ENCODE measurements at regions not wholly inside any gene's neighbourhood (a gene's known extent, or its start where the extent isn't known, plus 50 kb on each side); places are given as distances from the start of the nearest gene placed in this dataset.

DNA sequence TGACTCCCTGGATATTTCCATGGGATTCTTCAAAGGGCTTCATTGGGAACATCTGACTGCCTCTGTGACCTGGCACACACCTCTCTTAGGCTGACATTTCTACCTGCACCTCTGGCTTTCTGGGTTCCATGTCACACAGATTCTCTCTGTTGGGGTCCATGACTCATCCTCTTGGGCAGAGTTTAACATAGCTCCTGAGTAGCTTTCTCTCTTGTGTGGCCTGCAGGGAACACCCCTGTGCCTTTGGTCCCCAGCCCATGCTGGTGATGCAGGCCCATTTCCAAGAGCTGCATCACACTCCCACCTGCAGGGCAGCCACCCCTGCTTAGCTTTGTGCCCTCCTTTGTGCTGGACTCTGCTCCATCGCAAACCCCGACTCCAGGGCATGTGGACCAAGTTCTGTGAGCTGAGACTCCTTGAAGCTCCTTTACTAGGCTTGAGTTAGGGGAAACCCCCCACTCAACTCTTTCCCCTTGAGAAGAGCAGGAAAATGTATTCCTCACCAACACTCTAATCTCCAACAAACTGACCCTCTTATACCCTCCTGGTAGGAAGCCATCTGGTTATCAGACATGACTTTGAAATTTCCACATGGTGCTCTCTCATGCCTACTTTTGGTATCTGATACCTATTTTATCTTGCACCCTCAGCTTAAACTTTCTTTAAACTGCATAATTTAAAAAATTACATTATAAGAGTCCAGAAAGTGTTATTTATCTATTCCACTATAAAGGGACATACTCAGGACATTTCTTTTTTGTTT lies 93.3 kb downstream of the ZNF777 start:
- no peak overlapping the region for H3K4me3 ChIP-seq (replicated peaks in 1 of 3; ENCODE audit: insufficient read depth in 1 of 3, low read depth in 2 of 3, low read length in 3 of 3)
- H3K27ac ChIP-seq (ENCODE audit: extremely low read length, insufficient read depth, low read length), result no peak overlapping the region
- H3K36me3 ChIP-seq (replicated peaks in 1 of 2; ENCODE audit: control insufficient read depth in 1 of 2, insufficient read depth in 2 of 2, low read length in 2 of 2), result no peaks in the 10 kb centered on the region
- no peak overlapping the region for H2AFZ ChIP-seq (ENCODE audit: low read length)
- H3K27me3 ChIP-seq (ENCODE audit: control insufficient read depth in 1 of 2, insufficient read depth in 2 of 2, low read length in 2 of 2), result no peaks in the 10 kb centered on the region
- H3K79me2 ChIP-seq (ENCODE audit: insufficient read depth, low read length), result no peaks in the 10 kb centered on the region
- no peak overlapping the region for H3K4me2 ChIP-seq (ENCODE audit: low read depth, low read length)
- CTCF ChIA-PET (ENCODE audit: low intra/inter-chr PET ratio, low total read pairs), result no interaction called here
- WGBS (ENCODE audit: low lambda C conversion rate), result 4% methylated on average over 2 of the region's 2 CpGs
- H3K4me1 ChIP-seq (ENCODE audit: insufficient read depth, low read length), result no peaks in the 10 kb centered on the region
- DNase-seq (ENCODE audit: low spot score) (no peak), ATAC-seq (no peak), FAIRE-seq (no peak)
- H3K9ac ChIP-seq (ENCODE audit: insufficient read depth, low read depth, low read length), result no peak overlapping the region
- POLR2A ChIA-PET, result no interaction called here
- BruUV-seq (replicated peaks), result no TSS peak
- intact Hi-C loops (cut with micrococcal nuclease; ENCODE audit: unreplicated experiment) (no loop called here), in situ Hi-C loops (cut with HindIII; ENCODE audit: extremely low pct_ligation_motif_present, low pct_unique_long_range_greater_than_20kb) (no loop called here)
- TF ChIP-seq, protein P1, sequence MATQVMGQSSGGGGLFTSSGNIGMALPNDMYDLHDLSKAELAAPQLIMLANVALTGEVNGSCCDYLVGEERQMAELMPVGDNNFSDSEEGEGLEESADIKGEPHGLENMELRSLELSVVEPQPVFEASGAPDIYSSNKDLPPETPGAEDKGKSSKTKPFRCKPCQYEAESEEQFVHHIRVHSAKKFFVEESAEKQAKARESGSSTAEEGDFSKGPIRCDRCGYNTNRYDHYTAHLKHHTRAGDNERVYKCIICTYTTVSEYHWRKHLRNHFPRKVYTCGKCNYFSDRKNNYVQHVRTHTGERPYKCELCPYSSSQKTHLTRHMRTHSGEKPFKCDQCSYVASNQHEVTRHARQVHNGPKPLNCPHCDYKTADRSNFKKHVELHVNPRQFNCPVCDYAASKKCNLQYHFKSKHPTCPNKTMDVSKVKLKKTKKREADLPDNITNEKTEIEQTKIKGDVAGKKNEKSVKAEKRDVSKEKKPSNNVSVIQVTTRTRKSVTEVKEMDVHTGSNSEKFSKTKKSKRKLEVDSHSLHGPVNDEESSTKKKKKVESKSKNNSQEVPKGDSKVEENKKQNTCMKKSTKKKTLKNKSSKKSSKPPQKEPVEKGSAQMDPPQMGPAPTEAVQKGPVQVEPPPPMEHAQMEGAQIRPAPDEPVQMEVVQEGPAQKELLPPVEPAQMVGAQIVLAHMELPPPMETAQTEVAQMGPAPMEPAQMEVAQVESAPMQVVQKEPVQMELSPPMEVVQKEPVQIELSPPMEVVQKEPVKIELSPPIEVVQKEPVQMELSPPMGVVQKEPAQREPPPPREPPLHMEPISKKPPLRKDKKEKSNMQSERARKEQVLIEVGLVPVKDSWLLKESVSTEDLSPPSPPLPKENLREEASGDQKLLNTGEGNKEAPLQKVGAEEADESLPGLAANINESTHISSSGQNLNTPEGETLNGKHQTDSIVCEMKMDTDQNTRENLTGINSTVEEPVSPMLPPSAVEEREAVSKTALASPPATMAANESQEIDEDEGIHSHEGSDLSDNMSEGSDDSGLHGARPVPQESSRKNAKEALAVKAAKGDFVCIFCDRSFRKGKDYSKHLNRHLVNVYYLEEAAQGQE (IDR thresholded peaks at IDR 0.05; ENCODE audit: borderline replicate concordance in 1 of 2, low read depth in 1 of 2, low read length in 2 of 2), result no peak
- no peak for TF ChIP-seq ZBTB38 (CRISPR knock-in tag; IDR thresholded peaks at IDR 0.05)
- TF ChIP-seq, protein P2, sequence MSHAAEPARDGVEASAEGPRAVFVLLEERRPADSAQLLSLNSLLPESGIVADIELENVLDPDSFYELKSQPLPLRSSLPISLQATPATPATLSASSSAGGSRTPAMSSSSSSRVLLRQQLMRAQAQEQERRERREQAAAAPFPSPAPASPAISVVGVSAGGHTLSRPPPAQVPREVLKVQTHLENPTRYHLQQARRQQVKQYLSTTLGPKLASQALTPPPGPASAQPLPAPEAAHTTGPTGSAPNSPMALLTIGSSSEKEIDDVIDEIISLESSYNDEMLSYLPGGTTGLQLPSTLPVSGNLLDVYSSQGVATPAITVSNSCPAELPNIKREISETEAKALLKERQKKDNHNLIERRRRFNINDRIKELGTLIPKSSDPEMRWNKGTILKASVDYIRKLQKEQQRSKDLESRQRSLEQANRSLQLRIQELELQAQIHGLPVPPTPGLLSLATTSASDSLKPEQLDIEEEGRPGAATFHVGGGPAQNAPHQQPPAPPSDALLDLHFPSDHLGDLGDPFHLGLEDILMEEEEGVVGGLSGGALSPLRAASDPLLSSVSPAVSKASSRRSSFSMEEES (CRISPR knock-in tag; IDR thresholded peaks at IDR 0.05), result no peak
- TF ChIP-seq MYNN (CRISPR knock-in tag; IDR thresholded peaks at IDR 0.05; ENCODE audit: low read depth), result no peak
- TF ChIP-seq CC2D1A (CRISPR knock-in tag; IDR thresholded peaks at IDR 0.05), result no peak
- TF ChIP-seq HNRNPL (IDR thresholded peaks at IDR 0.05; ENCODE audit: low read depth, low read length), result no peak
- TF ChIP-seq ZNF577 (CRISPR knock-in tag; IDR thresholded peaks at IDR 0.05; ENCODE audit: borderline replicate concordance, low read depth), result no peak
- TF ChIP-seq ZNF777 (CRISPR knock-in tag; IDR thresholded peaks at IDR 0.05), result no peak
- TF ChIP-seq, protein P3, sequence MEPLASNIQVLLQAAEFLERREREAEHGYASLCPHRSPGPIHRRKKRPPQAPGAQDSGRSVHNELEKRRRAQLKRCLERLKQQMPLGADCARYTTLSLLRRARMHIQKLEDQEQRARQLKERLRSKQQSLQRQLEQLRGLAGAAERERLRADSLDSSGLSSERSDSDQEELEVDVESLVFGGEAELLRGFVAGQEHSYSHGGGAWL (CRISPR knock-in tag; IDR thresholded peaks at IDR 0.05), result no peak
- TF ChIP-seq KDM5A (IDR thresholded peaks at IDR 0.05; ENCODE audit: borderline replicate concordance, low read length), result no peak
- TF ChIP-seq ZSCAN31 (CRISPR knock-in tag; IDR thresholded peaks at IDR 0.05; ENCODE audit: low read depth), result no peak
- TF ChIP-seq SATB2 (CRISPR knock-in tag; IDR thresholded peaks at IDR 0.05), result no peak
- TF ChIP-seq FOXO1 (CRISPR knock-in tag; IDR thresholded peaks at IDR 0.05), result no peak
- TF ChIP-seq TEAD2 (CRISPR knock-in tag; IDR thresholded peaks at IDR 0.05), result no peak
- TF ChIP-seq RARG (CRISPR knock-in tag; IDR thresholded peaks at IDR 0.05; ENCODE audit: low read depth), result no peak
- TF ChIP-seq TBL1XR1 (IDR thresholded peaks at IDR 0.05; ENCODE audit: borderline replicate concordance, low read length, partially characterized antibody), result no peak
- TF ChIP-seq MEIS1 (CRISPR knock-in tag; IDR thresholded peaks at IDR 0.05; ENCODE audit: borderline replicate concordance), result no peak
- no peak for TF ChIP-seq CAMTA2 (CRISPR knock-in tag; IDR thresholded peaks at IDR 0.05; ENCODE audit: borderline replicate concordance)
- TF ChIP-seq ZSCAN20 (CRISPR knock-in tag; IDR thresholded peaks at IDR 0.05; ENCODE audit: borderline replicate concordance), result no peak
- no peaks in the 10 kb centered on the region for H4K20me1 ChIP-seq (ENCODE audit: insufficient read depth, low read length)
- H3K9me3 ChIP-seq (ENCODE audit: low read length), result peaks cover 13% of the 10 kb centered on the region; the same call in 1 of the 2 replicates

Measured in HepG2 (cell line).